Activated CD8-positive, alpha-beta memory T cell treated with anti-CD3 and anti-CD28 coated beads for 36 hours (primary cell): ENCODE measurements at regions not wholly inside any gene's neighbourhood (a gene's known extent, or its start where the extent isn't known, plus 50 kb on each side); places are given as distances from the start of the nearest gene placed in this dataset.

Source experiments
- CTCF ChIA-PET: fragments of 350-600 bp; sonication (Branson Sonifier 250); formaldehyde crosslinking; loops from one replicate; lab custom pipeline; 2021; ENCODE audit warnings: antibody characterized with exemption; lab: Charles Lee
- POLR2A ChIA-PET: fragments of 350-600 bp; sonication (Branson Sonifier 250); formaldehyde crosslinking; loops from one replicate; lab custom pipeline; 2021; ENCODE audit warnings: antibody characterized with exemption; lab: Charles Lee

DNA sequence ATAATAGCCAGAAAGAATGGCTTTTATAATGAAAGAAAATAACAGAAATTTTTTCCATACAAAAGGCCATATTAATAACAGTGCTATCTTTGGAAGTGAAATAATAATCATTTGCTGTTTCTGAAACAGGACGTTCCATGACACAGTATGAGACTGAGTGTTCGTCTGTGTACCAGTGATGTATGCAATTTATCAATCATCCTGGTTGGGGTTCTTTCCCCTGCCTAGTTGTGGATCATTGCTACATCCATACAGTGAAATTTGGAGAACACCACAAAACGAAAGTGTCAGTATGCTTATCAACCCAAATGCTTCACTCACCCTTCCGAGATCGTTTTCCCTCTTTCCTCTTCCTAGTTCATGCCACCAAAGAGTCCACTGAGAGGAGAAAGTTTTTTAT, 151.4 kb upstream of the PRDM1 start:
- ChIA-PET CTCF (no interaction called here), POLR2A (no interaction called here)

DNA sequence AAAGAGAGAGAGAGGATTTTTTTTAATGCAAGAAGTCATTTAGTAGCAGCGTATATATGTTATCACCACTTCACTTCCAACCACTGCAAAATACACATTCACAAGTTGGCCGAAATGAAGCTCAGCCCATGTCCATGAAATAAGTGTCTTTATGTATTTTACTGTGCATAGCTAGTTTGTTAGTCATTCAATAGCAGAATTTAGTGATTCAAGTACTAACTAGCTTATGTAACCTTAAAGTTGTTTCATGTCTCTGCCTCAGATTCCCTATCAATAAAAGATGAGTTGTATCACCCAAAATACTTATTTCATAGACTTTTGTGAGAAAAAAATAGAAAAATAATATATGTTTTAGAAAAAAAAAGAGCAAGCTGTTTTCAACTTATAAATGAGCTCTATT, 153.7 kb upstream of the PRDM1 start:
- CTCF ChIA-PET: interaction anchor here (1.1 kb wide), 1 partner anchor 18 kb away, joined by 3 read pairs; no protein-coding TSS in a partner anchor

DNA sequence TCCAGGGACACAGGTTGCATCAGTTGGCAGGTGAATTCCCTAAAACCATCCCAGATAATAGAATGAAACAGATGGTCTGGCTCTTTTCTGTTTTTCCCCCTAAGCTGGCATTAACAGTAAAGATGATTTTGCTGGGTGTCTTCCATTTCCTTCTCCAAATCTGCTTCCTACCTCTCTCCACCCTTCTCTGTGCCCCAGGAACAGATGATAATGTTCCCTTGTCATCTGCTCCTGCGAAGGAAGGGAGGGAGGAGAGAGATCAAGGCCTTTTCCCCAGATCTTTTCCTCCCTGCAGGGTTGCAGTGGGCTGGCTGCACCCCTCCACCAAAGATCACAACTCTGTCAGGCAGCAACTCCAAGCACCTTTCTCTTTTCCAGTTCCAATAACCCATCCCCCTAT, 156.5 kb upstream of the PRDM1 start:
- CTCF ChIA-PET: no interaction called here
- POLR2A ChIA-PET: no interaction called here

More for the DNA sequence above, 153.7 kb upstream of the PRDM1 start:
- POLR2A ChIA-PET: interaction anchor here (0.9 kb wide), 1 partner anchor 32 kb away, joined by 3 read pairs; no protein-coding TSS in a partner anchor

DNA sequence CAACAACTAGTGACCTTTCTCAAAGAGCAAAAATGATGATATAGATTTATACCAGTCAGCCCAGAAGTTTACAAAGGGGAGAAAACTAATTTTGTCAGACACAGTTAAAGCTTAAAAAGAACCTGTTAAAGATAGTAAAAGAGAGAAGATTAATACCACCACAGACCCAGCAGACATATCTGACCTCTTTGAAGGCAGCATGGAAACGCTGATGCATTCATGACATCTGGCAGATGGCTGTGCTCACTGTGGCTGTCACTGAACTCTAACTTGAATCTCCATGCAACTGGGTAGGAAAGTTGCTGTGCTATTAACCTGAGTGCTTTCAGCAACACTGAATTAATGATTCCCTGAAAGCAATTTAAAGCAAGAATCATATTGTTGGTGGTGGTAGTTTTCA, 159.8 kb upstream of the PRDM1 start:
- POLR2A ChIA-PET: no interaction called here
- CTCF ChIA-PET: no interaction called here

DNA sequence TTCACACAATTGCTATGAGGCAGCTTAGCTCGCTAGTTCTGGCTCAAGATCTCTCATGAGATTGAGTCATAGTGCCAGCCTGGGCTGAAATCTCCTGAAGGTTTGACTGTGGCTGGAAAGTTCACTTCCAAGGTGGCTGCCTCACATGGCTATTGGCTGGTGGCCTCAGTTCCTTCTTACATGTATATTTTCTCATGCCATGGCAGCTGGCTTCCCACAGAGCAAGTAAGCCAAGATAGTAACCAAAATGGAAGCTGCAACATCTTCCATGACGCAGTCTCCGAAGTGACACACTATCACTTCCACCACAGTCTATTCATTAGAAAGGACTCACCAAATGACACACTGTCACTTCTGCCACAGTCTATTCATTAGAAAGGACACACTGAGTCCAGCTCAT, 160.4 kb upstream of the PRDM1 start:
- CTCF ChIA-PET: interaction anchor here (1.3 kb wide), 1 partner anchor 26 kb away, joined by 4 read pairs; no protein-coding TSS in a partner anchor

DNA sequence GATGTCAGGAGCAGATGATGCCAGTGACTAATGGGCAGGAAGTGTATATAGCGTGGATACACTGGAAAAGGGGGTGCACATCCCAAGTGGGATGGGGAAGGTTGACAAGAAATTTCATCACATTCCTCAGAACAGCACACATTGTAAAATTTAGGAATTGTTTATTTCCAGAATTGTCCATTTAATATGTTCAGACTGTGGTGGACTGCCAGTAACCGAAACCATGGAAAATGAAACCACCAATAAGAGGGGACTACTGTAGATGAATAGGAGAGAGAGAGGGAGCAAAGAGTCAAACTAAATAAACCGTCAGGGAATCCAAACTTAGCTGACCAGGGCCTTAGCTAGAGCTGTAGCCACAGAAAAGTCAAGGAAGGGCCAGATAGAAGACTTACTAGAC, 164.4 kb upstream of the PRDM1 start:
- ChIA-PET CTCF (no interaction called here), POLR2A (no interaction called here)

More for the DNA sequence above, 160.4 kb upstream of the PRDM1 start:
- POLR2A ChIA-PET: no interaction called here

DNA sequence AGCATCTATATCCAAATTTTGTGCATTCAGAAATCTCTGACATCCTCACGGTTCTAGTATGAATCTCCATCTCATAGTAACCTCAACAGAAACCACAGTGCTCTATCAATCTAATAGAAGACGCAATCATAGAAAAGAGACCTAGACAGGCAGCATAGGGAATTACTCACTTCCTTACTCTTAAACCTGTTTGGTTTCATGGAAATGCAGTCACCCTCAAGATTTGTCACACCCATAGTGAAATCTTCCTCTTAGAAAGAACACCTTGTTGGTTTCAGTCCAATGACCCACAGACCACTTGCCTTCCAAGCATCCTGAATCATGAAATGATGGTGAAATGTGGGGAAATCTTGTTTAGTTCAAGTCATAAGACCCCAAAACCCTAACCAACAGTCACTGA, 166.1 kb upstream of the PRDM1 start:
- ChIA-PET CTCF (no interaction called here), POLR2A (interaction anchor here (0.5 kb wide), 1 partner anchor 163 kb away, joined by 5 read pairs; no protein-coding TSS in a partner anchor)

DNA sequence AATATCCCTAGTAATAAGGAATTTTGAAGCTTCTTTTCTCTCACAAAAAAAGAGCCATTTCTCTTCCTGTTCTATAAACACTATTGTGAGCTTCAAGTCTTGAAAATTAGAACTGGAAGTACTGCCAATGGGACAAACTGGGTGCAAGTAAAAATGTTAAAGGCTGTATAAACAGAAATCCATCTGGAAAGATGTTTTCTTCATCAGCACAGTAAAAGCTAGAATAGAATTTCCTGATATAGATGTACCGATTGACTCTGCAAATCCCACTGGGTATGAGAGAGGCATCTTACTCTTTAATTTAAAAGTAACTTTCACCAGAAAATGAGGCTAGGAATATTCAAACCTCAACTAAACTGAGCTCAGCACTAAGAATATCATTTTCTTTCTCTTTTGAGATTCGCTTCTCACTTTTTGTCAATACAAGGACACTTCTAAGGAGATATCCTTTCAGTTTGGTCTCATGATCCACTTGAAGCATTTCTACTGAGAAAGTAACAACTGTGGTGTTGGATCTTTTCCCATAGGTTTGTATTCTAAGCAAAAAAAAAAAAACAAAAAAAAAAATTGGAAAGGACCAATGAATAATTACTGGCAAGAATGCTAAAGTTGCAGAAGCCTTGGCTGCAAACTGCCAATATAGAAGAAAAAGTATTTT, 169.0 kb upstream of the PRDM1 start:
- POLR2A ChIA-PET: no interaction called here
- CTCF ChIA-PET: no interaction called here

DNA sequence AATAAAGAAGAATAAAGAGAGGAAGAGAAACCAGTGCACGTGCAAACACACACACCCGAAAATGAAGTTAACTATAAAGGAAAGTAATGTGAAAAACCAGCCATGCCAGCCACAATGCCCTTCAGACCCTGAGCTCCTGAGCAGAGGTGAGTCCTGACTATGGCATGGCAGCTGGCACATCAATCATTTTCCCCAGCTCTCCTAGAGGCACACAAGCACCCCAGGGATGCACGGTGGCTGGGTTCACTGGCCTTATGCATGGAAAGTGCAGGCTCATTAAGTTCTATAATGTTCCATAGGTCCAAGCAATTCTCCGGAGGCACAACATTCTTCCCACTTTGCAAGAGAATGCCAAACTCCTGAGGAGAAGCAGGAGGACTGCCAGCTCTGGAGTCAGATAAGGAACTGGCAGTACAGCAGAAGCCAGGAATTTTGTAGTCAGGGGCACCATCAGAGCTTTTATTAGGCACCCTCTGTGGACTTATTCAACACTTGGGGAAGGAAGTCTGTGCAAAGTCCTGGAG, 175.0 kb upstream of the PRDM1 start:
- POLR2A ChIA-PET: no interaction called here
- CTCF ChIA-PET: no interaction called here

DNA sequence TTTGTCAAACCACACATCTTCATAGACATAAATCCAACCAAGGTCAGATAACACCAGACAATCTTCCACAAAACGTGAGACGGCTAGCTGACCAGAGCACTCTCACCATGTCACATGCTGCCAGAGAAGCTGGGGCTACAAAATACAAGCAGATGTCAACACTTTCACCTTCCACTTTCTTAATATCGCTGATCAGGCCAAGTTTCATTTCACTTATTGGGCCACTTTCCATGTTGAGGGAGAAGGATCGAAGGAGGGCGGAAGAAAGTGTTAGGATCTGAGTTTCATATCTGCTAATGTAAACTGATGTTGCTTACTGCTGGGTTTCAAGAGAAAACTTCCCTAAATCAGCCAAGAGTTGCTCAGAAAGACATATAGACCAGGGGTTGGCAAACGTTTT, 177.0 kb upstream of the PRDM1 start:
- ChIA-PET POLR2A (no interaction called here), CTCF (no interaction called here)

DNA sequence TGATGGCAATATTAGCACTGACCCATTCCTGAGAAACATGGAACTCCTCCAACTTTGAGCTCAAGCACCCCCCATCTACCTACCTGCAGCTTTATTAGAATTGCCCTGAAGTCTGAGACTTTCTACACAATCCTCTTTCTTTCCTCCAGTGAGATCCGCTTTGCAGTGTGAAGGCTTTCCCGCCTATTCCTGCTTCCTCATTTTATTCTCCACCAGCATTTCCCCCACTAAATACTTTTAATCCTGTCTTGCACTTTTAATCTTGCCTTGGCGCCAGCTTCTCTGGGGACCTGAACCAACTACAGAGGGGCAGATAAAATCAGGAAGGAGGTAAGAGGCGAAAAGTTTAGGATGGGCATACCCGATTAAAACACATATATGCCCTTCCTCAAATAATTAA, 178.1 kb upstream of the PRDM1 start:
- CTCF ChIA-PET: interaction anchor here (1.7 kb wide), 1 partner anchor 10 kb away, joined by 3 read pairs; no protein-coding TSS in a partner anchor
- POLR2A ChIA-PET: no interaction called here

DNA sequence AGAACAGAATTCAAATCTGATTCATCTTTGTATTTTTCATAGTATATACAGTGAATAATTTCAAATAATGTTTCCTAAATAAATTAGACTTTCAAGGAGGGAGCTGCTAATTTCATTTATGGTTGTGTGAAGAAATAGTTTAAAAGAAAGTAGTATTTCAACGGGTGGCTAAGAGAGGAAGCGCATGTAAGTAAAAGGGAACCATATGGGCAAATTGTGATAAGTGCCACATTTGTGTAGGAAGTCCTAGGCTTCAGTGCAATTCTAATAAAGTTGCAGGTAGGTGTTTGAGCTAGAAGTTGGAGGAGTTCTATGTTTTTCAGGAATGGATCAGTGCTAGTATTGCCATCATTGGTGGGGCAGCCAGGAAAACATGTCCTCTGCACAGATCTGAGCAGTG, 178.8 kb upstream of the PRDM1 start:
- POLR2A ChIA-PET: no interaction called here
- CTCF ChIA-PET: interaction anchor here (1.7 kb wide), 1 partner anchor 9 kb away, joined by 3 read pairs; no protein-coding TSS in a partner anchor

DNA sequence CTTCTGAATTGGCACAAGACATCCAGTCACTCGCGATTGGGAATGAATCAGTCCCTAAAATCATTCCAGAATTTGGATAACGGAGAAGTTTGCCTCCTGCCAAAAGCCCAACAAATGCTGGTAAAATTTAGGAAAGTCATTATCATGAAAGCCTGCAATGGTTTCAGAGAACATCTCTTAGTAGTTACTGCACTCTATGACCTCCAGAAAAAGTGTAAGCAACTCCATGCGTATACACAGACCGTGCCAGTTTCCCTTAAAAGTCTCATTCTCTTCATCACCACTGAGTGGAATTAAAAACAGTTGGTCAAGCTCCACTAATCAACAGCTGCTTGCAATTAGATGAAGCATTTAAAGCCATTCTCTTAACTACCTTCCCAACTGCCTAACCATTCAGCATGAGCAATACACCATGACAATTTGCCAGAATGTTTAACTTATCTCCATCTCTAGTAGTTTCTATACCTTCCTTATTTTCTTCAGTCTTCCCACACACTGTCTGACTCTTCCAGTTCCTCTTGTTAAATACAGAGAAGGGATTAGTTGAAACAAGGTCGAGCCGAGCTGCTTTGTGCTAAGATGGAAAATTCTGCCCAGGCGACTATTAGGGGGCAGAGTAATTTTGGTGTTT, 183.6 kb upstream of the PRDM1 start:
- CTCF ChIA-PET: interaction anchor here (0.6 kb wide), 1 partner anchor 108 kb away, joined by 5 read pairs; no protein-coding TSS in a partner anchor
- POLR2A ChIA-PET: no interaction called here

DNA sequence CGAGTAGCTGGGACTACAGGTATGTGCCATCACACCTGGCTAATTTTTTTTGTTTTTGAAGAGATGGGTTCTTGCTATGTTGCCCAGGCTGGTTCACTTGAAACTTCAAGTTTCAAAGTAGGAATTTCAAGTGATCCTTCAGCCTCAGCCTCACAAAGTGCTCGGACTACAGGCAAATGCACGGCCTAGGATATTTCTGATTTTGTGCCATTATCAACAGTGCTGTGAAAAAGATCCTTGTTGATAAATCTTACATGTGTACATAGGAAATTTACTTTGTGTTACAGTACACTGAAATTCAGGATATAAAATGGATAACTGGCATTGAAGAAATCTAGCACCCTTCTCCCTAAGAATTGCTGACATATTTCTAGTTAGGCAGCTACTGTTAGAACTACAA, 184.6 kb upstream of the PRDM1 start:
- ChIA-PET POLR2A (no interaction called here), CTCF (no interaction called here)

DNA sequence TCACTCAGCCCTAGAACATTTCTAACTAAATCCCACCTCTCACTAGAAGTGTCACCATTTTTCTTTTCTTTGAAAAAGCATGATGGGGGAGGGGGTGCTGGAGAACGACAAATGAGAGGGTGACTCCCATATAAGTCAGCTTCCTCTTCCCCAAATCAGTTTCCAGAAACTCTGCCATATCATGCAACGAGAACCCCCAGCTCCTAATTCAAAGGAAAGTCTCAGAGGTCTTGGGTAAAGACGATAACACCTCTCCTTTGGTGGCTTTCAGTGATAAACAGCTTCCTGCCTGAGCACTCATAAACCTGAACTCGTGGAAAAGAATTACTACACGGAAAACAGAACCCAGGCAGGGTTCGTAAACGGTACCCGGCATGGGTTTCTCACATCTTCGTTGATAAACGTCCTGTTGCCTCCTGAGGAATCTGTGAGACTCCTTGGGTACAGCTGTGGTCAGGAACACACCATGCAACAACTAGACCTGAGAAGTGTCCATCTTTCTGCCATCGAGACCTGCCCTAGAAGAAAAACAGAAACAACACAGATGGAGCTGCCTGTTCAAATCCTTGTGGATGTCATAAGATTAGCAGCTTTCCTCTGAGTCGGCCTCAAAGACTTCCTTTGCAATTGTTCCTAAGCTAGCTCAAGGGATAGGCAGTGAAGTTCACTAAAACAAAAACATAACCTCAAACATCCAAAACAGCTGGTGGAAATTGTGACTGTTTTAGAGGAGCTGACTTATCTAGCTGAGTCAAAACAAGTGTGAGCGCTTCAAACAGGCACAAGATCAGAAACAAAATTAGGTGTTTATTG, 185.8 kb upstream of the PRDM1 start:
- POLR2A ChIA-PET: interaction anchor here (0.9 to 1.6 kb wide), 5 partner anchors 32 to 263 kb away, joined by 3 to 6 read pairs (median 3); partner anchors contain the start of gene PRDM1
- CTCF ChIA-PET: interaction anchor here (0.9 to 1.3 kb wide), 2 partner anchors 25 to 203 kb away, joined by 3 to 4 read pairs; no protein-coding TSS in a partner anchor

DNA sequence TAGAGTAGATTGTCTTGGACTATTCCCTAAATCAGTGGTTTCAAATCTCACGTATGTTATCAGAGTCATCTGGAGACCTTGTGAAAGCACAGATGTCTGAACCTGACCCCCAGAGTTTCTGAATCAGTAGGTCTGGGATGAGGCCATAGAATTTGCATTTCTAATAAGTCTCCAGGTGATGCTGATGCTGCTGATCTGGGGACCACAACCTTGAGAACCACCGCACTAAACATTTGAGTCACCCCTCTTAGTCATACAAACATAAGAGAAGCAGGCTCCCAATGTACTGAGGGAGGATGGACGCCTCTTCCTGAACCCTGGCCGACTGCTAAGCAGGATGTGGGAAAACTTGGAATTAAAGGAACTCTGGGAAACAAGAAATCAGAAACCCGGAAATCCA, 187.8 kb upstream of the PRDM1 start:
- POLR2A ChIA-PET: interaction anchor here (0.8 kb wide), 1 partner anchor 85 kb away, joined by 4 read pairs; no protein-coding TSS in a partner anchor
- CTCF ChIA-PET: interaction anchor here (1.0 kb wide), 1 partner anchor 9 kb away, joined by 3 read pairs; no protein-coding TSS in a partner anchor

DNA sequence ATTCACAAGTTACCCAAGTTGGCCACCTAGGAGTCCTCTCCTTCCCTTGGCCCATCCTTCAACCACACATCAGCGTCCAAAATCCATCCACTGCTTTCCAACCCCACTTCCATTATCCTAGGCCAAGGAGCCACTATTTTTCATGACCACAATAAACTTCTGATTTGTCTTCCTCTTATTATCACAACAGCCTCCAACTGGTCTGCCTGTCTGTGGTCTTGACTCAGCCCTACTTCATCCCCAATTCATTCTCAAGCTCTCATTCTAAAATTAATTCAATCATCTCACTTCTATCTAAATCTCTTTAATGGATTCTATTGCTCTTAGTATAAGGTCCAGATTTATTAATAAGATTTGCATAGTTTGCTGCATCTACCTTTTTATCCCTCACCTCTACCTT, 189.0 kb upstream of the PRDM1 start:
- POLR2A ChIA-PET: no interaction called here
- CTCF ChIA-PET: no interaction called here

DNA sequence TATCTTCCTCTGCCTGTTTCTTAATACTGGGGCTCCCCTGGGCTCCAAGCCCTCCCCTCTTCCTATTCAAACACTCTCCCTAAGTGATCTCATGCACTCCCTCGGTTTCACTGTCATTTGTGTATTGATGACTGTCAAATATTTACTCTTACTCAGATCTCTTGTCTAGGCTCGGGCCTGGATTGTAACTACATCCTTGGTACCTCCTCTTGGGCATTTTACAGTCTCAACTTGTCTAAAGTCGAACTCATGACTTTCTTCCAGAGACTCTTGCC, 189.4 kb upstream of the PRDM1 start:
- ChIA-PET POLR2A (no interaction called here), CTCF (no interaction called here)

DNA sequence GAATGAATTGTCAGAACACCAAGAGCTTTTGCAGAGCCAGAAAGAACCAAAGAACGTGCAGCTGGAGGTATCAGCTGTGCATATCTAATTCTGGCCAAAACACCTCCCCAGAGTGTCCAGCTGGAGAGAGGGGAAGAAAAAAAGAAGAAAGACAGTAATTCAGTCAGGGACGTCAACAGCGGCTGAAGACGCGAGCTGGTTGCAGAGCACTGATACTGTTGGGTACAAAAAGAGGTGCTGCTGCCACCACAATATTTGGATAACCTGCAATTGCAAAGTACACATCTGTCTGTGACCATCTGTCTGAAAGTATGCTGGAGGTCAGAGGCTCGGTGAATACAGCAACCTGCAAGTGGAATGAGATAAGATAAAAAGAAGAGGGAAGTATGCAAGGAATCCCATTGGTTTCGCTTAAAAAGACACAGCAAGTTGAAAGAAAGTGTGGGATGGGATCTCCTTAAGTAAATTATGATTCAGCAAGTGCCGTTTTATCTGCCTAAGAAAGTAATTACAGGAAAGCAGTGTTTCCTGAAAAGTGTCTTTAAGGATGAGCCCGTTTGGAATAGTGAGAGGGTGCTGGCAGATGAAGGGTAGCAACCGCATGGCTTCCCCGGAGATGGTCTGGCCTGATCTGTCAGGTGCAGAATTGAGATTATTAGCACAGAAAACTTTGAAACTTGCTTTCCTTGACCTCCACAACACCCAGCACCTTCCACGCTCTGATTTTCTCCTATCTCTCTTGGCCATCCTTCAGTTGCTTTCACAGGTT, 189.9 kb upstream of the PRDM1 start:
- CTCF ChIA-PET: no interaction called here
- POLR2A ChIA-PET: no interaction called here
